ENCODE measurements at regions not wholly inside any gene's neighbourhood (a gene's known extent, or its start where the extent isn't known, plus 50 kb on each side); places are given as distances from the start of the nearest gene placed in this dataset.

DNA sequence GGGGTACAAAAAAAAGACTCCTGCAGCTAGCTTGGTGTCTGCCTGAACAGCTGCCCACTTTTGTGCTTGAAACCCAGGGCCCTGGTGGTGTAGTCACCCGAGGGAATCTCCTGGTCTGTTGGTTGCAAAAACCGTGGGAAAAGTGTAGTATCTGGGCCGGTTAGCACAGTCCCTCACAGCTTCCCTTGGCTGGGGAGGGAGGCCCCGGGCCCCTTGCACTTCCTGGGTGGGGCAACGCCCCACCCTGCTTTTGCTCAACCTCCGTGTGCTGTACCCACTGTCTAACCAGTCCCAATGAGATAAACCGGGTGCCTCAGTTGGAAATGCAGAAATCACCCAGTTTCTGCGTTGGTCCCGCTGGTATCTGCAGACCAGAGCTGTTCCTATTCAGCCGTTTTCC, 211.7 kb upstream of the ZPLD1 start:
- no peaks in the 10 kb centered on the region for H3K36me3 ChIP-seq (ENCODE audit: control insufficient read depth, insufficient read depth, low read length)
- H3K4me1 ChIP-seq (ENCODE audit: control insufficient read depth, insufficient read depth, low read length): no peaks in the 10 kb centered on the region
- H3K27me3 ChIP-seq (ENCODE audit: control insufficient read depth, insufficient read depth, low read length, poor library complexity, severe bottlenecking): no peaks in the 10 kb centered on the region
- WGBS, 2 experiments: 94 to 95% methylated on average over 10 of the region's 10 CpGs
- no peak overlapping the region for H3K4me3 ChIP-seq (ENCODE audit: insufficient read depth, low read depth, low read length)
- no peaks in the 10 kb centered on the region for H3K9me3 ChIP-seq (ENCODE audit: control insufficient read depth, low read length)
- H3K27ac ChIP-seq (ENCODE audit: insufficient read depth, low read depth, low read length, poor library complexity, severe bottlenecking): no peak overlapping the region

- 87 to 100% methylated on average over 1 of the region's 3 CpGs for WGBS, 2 experiments
- Histone ChIP-seq H3K27me3 (ENCODE audit: control insufficient read depth, insufficient read depth, low read length, poor library complexity, severe bottlenecking) (no peaks in the 10 kb centered on the region), H3K27ac (ENCODE audit: insufficient read depth, low read depth, low read length, poor library complexity, severe bottlenecking) (no peak overlapping the region), H3K4me3 (ENCODE audit: insufficient read depth, low read depth, low read length) (no peak overlapping the region), H3K4me1 (ENCODE audit: control insufficient read depth, insufficient read depth, low read length) (no peaks in the 10 kb centered on the region), H3K36me3 (ENCODE audit: control insufficient read depth, insufficient read depth, low read length) (no peaks in the 10 kb centered on the region), H3K9me3 (ENCODE audit: control insufficient read depth, low read length) (no peaks in the 10 kb centered on the region)
Measured at GRCh38 chr3:102224171-102224570, 210.6 kb upstream of the ZPLD1 start.

DNA sequence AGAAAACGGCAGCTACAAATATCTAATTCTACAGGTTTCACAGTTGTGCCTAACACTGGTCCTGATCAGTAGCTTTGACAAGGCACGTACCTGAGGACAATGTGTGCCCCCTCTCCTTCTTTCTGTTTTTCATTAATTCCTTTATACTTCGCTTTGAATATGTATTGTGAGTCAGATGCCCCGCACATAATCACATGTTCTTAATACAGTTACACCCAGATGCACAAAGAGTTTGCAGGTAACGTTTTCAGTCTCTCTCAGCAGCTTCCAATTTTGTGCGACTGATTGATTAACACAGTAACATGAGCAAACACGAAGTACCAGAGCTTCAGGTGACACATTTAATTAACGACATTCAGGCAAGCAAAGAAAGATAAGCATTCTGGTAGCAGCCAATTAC, 209.8 kb upstream of the ZPLD1 start:
- H3K4me1 ChIP-seq (ENCODE audit: control insufficient read depth, insufficient read depth, low read length): no peaks in the 10 kb centered on the region
- H3K27ac ChIP-seq (ENCODE audit: insufficient read depth, low read depth, low read length, poor library complexity, severe bottlenecking): no peak overlapping the region
- WGBS, 2 experiments: 91 to 94% methylated on average over 8 of the region's 8 CpGs
- no peaks in the 10 kb centered on the region for H3K27me3 ChIP-seq (ENCODE audit: control insufficient read depth, insufficient read depth, low read length, poor library complexity, severe bottlenecking)
- no peaks in the 10 kb centered on the region for H3K9me3 ChIP-seq (ENCODE audit: control insufficient read depth, low read length)
- no peak overlapping the region for H3K4me3 ChIP-seq (ENCODE audit: insufficient read depth, low read depth, low read length)
- H3K36me3 ChIP-seq (ENCODE audit: control insufficient read depth, insufficient read depth, low read length): no peaks in the 10 kb centered on the region

- H3K27me3 ChIP-seq (ENCODE audit: control insufficient read depth, insufficient read depth, low read length, poor library complexity, severe bottlenecking): no peaks in the 10 kb centered on the region
- no peaks in the 10 kb centered on the region for H3K4me1 ChIP-seq (ENCODE audit: control insufficient read depth, insufficient read depth, low read length)
- no peaks in the 10 kb centered on the region for H3K36me3 ChIP-seq (ENCODE audit: control insufficient read depth, insufficient read depth, low read length)
- H3K27ac ChIP-seq (ENCODE audit: insufficient read depth, low read depth, low read length, poor library complexity, severe bottlenecking): no peak overlapping the region
- H3K4me3 ChIP-seq (ENCODE audit: insufficient read depth, low read depth, low read length): no peak overlapping the region
- 11 to 13% methylated on average over 1 of the region's 1 CpG for WGBS, 2 experiments
- H3K9me3 ChIP-seq (ENCODE audit: control insufficient read depth, low read length): no peaks in the 10 kb centered on the region
Measured at GRCh38 chr3:102225407-102226132, 209.2 kb upstream of the ZPLD1 start.

- Histone ChIP-seq H3K4me3 (ENCODE audit: insufficient read depth, low read depth, low read length) (no peak overlapping the region), H3K36me3 (ENCODE audit: control insufficient read depth, insufficient read depth, low read length) (no peaks in the 10 kb centered on the region), H3K4me1 (ENCODE audit: control insufficient read depth, insufficient read depth, low read length) (no peaks in the 10 kb centered on the region), H3K9me3 (ENCODE audit: control insufficient read depth, low read length) (no peaks in the 10 kb centered on the region), H3K27ac (ENCODE audit: insufficient read depth, low read depth, low read length, poor library complexity, severe bottlenecking) (no peak overlapping the region), H3K27me3 (ENCODE audit: control insufficient read depth, insufficient read depth, low read length, poor library complexity, severe bottlenecking) (no peaks in the 10 kb centered on the region)
- 100% methylated on average over 1 of the region's 1 CpG; no CpG with 5 or more reads in 1 of the 2 experiments for WGBS, 2 experiments
Measured at GRCh38 chr3:102226463-102226862, 208.4 kb upstream of the ZPLD1 start.

DNA sequence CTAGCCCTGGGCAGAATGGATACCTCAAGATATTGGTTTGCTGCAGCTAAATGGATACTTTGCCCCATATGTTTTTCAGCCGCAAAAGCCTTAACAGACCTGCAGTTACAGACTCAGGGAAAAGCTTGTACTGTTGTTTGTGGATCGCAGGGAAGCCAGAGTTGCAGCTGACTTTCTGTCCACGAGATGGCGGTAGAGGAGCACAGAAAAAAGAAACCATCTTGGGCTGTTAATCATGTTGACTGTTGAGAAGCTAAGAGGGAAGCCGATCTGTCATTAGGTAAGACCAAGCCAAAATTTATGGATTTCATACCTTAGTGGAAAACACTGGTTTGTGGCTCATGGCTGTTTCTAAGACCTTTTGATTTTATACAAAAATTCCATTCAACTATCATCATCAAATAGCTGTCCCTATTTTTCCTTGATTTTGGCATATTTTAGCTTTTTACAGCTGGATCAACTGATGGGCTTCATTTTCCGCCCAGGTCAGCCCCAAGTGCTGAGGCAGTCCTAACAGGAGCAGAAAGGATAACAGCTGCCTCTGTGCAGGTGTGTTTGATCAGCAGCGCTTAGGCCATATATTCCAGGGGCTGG, 205.7 kb upstream of the ZPLD1 start:
- no peak overlapping the region for H3K4me3 ChIP-seq (ENCODE audit: insufficient read depth, low read depth, low read length)
- 42 to 46% methylated on average over 7 of the region's 7 CpGs for WGBS, 2 experiments
- H3K4me1 ChIP-seq (ENCODE audit: control insufficient read depth, insufficient read depth, low read length): no peaks in the 10 kb centered on the region

DNA sequence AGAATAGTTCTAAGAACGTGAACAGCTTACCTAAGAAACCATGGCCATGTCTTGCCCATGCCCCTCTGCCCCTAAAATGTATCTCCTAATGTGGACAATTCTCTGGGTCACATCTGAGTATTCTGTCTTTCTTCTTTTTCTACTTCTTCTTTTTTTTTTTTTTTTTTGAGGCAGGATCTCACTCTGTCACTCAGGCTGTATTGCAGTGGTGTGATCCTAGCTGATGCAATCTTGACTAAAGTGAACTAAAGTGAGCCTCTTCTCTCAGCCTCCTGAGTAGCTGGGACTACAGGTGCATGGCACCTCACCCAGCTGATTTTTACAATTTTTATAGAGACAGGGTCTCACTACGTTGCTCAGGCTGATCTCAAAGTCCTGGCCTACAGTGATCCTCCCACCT, 204.8 kb upstream of the ZPLD1 start:
- Histone ChIP-seq H3K4me1 (ENCODE audit: control insufficient read depth, insufficient read depth, low read length) (no peaks in the 10 kb centered on the region), H3K36me3 (ENCODE audit: control insufficient read depth, insufficient read depth, low read length) (no peaks in the 10 kb centered on the region), H3K9me3 (ENCODE audit: control insufficient read depth, low read length) (no peaks in the 10 kb centered on the region), H3K4me3 (ENCODE audit: insufficient read depth, low read depth, low read length) (no peak overlapping the region), H3K27me3 (ENCODE audit: control insufficient read depth, insufficient read depth, low read length, poor library complexity, severe bottlenecking) (no peaks in the 10 kb centered on the region), H3K27ac (ENCODE audit: insufficient read depth, low read depth, low read length, poor library complexity, severe bottlenecking) (no peak overlapping the region)
- WGBS, 2 experiments: 91 to 97% methylated on average over 2 of the region's 2 CpGs

More for the DNA sequence above, 205.7 kb upstream of the ZPLD1 start:
- Histone ChIP-seq H3K36me3 (ENCODE audit: control insufficient read depth, insufficient read depth, low read length) (no peaks in the 10 kb centered on the region), H3K27me3 (ENCODE audit: control insufficient read depth, insufficient read depth, low read length, poor library complexity, severe bottlenecking) (no peaks in the 10 kb centered on the region), H3K27ac (ENCODE audit: insufficient read depth, low read depth, low read length, poor library complexity, severe bottlenecking) (no peak overlapping the region), H3K9me3 (ENCODE audit: control insufficient read depth, low read length) (no peaks in the 10 kb centered on the region)

DNA sequence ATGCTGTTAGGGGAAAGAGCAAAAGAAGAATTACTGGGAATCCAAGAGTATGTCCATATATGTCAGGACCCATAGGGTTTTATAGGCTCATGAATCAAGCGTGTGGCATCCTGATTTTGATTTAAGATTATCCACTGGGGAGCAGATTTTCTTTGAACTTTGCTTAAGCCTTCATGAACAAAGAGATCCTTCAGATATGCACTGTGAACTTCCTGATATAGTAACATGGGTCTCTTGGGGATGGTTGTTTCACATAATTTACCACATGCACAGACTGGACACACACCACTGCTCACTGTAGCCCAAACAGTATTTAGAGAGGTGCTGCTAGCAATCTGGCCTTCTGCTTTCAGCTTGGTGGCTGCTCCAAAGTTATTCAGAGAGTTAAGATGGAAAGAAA, 200.9 kb upstream of the ZPLD1 start:
- H3K27me3 ChIP-seq (ENCODE audit: control insufficient read depth, insufficient read depth, low read length, poor library complexity, severe bottlenecking): no peaks in the 10 kb centered on the region
- H3K9me3 ChIP-seq (ENCODE audit: control insufficient read depth, low read length): no peaks in the 10 kb centered on the region
- no peak overlapping the region for H3K4me3 ChIP-seq (ENCODE audit: insufficient read depth, low read depth, low read length)
- WGBS, 2 experiments: 96 to 97% methylated on average over 1 of the region's 1 CpG
- H3K36me3 ChIP-seq (ENCODE audit: control insufficient read depth, insufficient read depth, low read length): no peaks in the 10 kb centered on the region
- H3K4me1 ChIP-seq (ENCODE audit: control insufficient read depth, insufficient read depth, low read length): no peaks in the 10 kb centered on the region
- no peak overlapping the region for H3K27ac ChIP-seq (ENCODE audit: insufficient read depth, low read depth, low read length, poor library complexity, severe bottlenecking)

- H3K27ac ChIP-seq (ENCODE audit: insufficient read depth, low read depth, low read length, poor library complexity, severe bottlenecking): no peak overlapping the region
- 84 to 86% methylated on average over 4 to 5 of the region's 5 CpGs for whole genome bisulfite sequencing, 2 experiments
- no peaks in the 10 kb centered on the region for H3K4me1 ChIP-seq (ENCODE audit: control insufficient read depth, insufficient read depth, low read length)
- H3K9me3 ChIP-seq (ENCODE audit: control insufficient read depth, low read length): no peaks in the 10 kb centered on the region
- H3K27me3 ChIP-seq (ENCODE audit: control insufficient read depth, insufficient read depth, low read length, poor library complexity, severe bottlenecking): no peaks in the 10 kb centered on the region
- H3K36me3 ChIP-seq (ENCODE audit: control insufficient read depth, insufficient read depth, low read length): no peaks in the 10 kb centered on the region
- no peak overlapping the region for H3K4me3 ChIP-seq (ENCODE audit: insufficient read depth, low read depth, low read length)
Measured at GRCh38 chr3:102235679-102236078, 199.1 kb upstream of the ZPLD1 start.

GRCh38 chr3:102237181-102237580, 197.6 kb upstream of the ZPLD1 start:
- 83 to 100% methylated on average over 2 to 3 of the region's 3 CpGs for WGBS, 2 experiments
- no peak overlapping the region for H3K27ac ChIP-seq (ENCODE audit: insufficient read depth, low read depth, low read length, poor library complexity, severe bottlenecking)
- no peaks in the 10 kb centered on the region for H3K36me3 ChIP-seq (ENCODE audit: control insufficient read depth, insufficient read depth, low read length)
- no peaks in the 10 kb centered on the region for H3K27me3 ChIP-seq (ENCODE audit: control insufficient read depth, insufficient read depth, low read length, poor library complexity, severe bottlenecking)
- no peaks in the 10 kb centered on the region for H3K9me3 ChIP-seq (ENCODE audit: control insufficient read depth, low read length)
- peaks cover 5% of the 10 kb centered on the region for H3K4me1 ChIP-seq (ENCODE audit: control insufficient read depth, insufficient read depth, low read length)
- H3K4me3 ChIP-seq (ENCODE audit: insufficient read depth, low read depth, low read length): no peak overlapping the region
